Keratinocyte (primary cell): ENCODE measurements at regions not wholly inside any gene's neighbourhood (a gene's known extent, or its start where the extent isn't known, plus 50 kb on each side); places are given as distances from the start of the nearest gene placed in this dataset.

Experiments
- CTCF ChIP-seq, 3 experiments: IDR thresholded peaks in 1 of 3; conservative IDR thresholded peaks in 1 of 3; optimal IDR thresholded peaks in 1 of 3; 2 replicates in 2 of 3; 3 replicates in 1 of 3; pipeline versions ENCODE3 to v1.5.1; 2011; ENCODE audit warnings: low read length in 3 of 3, mild to moderate bottlenecking in 3 of 3, moderate library complexity in 2 of 3, control low read depth in 1 of 3, inconsistent platforms in 1 of 3; ENCODE audit not compliant: insufficient read depth in 2 of 3; ENCODE audit errors: extremely low read depth in 1 of 3
- EZH2 ChIP-seq: IDR thresholded peaks from one replicate; pipeline ENCODE4 v1.6.1; 2012; ENCODE audit warnings: inconsistent platforms, mild to moderate bottlenecking, low read length, moderate library complexity

GRCh38 chr21:21851205-21851604, 853.0 kb downstream of the NCAM2 start:
- TF ChIP-seq CTCF (optimal IDR thresholded peaks at IDR 0.05 in 1 of 3, IDR thresholded peaks at IDR 0.05 in 1 of 3, conservative IDR thresholded peaks at IDR 0.05 in 1 of 3; ENCODE audit: extremely low read depth in 1 of 3, insufficient read depth in 2 of 3, low read length in 3 of 3) (no peak), EZH2 (no peak)
